ENCODE measurements at regions not wholly inside any gene's neighbourhood (a gene's known extent, or its start where the extent isn't known, plus 50 kb on each side); places are given as distances from the start of the nearest gene placed in this dataset.

DNA sequence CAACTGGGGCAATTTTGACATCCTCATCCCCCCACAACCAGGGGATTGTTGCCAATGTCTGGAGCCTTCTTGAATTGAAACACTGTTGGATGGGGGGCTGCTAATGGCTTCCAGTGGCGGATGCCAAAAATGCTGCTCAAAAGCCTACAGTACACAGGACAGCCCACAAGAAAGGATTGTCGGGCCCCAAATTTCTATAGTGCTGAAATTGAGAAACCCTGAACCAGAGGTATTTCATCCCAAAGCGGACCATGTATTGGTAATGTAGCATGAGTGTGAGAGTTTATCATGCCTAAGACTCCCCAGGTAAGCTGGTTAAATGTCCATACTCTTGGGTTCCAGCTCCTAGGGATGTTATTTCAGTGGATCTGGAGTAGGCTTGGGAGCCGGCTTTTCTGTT, 544.0 kb downstream of the BCL11B start:
- no peaks in the 10 kb centered on the region for H3K9me3 ChIP-seq (ENCODE audit: control insufficient read depth, insufficient read depth, low read depth, low read length)
- no peak overlapping the region for H3K4me3 ChIP-seq (ENCODE audit: low read depth, low read length)
- ChIA-PET POLR2A (no interaction called here), CTCF (interaction anchor here (0.5 kb wide), 1 partner anchor 25 kb away, joined by 3 read pairs; no protein-coding TSS in a partner anchor)
- no peak overlapping the region for H3K27ac ChIP-seq (ENCODE audit: extremely low read depth, low read depth, low read length)
- no peaks in the 10 kb centered on the region for H3K4me1 ChIP-seq (ENCODE audit: control insufficient read depth, insufficient read depth, low read length)
- TF ChIP-seq, protein P1, sequence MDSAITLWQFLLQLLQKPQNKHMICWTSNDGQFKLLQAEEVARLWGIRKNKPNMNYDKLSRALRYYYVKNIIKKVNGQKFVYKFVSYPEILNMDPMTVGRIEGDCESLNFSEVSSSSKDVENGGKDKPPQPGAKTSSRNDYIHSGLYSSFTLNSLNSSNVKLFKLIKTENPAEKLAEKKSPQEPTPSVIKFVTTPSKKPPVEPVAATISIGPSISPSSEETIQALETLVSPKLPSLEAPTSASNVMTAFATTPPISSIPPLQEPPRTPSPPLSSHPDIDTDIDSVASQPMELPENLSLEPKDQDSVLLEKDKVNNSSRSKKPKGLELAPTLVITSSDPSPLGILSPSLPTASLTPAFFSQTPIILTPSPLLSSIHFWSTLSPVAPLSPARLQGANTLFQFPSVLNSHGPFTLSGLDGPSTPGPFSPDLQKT (IDR thresholded peaks at IDR 0.05; ENCODE audit: borderline replicate concordance, low read depth, low read length) = no peak
- TF ChIP-seq ZNF677 (tag by site-specific recombination; IDR thresholded peaks at IDR 0.05) (no peak), ZNF664 (tag by site-specific recombination; IDR thresholded peaks at IDR 0.05) (no peak), PATZ1 (tag by site-specific recombination; IDR thresholded peaks at IDR 0.05) (no peak), IKZF3 (tag by site-specific recombination; IDR thresholded peaks at IDR 0.05) (no peak)
- TF ChIP-seq, protein P2, sequence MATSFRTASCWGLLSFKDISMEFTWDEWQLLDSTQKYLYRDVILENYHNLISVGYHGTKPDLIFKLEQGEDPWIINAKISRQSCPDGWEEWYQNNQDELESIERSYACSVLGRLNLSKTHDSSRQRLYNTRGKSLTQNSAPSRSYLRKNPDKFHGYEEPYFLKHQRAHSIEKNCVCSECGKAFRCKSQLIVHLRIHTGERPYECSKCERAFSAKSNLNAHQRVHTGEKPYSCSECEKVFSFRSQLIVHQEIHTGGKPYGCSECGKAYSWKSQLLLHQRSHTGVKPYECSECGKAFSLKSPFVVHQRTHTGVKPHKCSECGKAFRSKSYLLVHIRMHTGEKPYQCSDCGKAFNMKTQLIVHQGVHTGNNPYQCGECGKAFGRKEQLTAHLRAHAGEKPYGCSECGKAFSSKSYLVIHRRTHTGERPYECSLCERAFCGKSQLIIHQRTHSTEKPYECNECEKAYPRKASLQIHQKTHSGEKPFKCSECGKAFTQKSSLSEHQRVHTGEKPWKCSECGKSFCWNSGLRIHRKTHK (tag by site-specific recombination; IDR thresholded peaks at IDR 0.05) = no peak
- H3K36me3 ChIP-seq (ENCODE audit: control insufficient read depth in 2 of 2, insufficient read depth in 1 of 2, low read length in 2 of 2) = no peaks in the 10 kb centered on the region

DNA sequence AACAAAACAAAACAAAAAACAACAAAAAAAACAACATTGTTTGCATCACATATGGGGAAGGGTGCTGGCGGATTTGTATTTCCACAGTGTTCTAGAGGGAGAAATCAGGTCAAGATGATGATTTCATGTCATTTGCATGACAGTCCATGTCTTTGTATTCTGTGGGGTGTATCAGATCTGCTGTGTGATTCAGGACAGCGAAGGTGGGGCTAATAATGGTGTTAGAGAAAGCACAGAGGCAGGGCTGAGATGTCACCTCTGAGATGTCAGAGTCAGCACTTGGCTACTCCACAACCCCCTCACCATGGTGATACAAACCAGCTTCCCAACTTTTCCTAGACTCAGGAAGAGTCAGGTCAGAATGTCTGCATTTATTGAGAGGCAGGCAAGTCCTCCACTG, 543.2 kb downstream of the BCL11B start:
- ChIA-PET POLR2A (no interaction called here), CTCF (no interaction called here)
- no peaks in the 10 kb centered on the region for H3K4me1 ChIP-seq (ENCODE audit: control insufficient read depth, insufficient read depth, low read length)
- TF ChIP-seq ZXDB (tag by site-specific recombination; IDR thresholded peaks at IDR 0.05) (no peak), ZSCAN4 (tag by site-specific recombination; IDR thresholded peaks at IDR 0.05) (no peak), ZSCAN30 (tag by site-specific recombination; IDR thresholded peaks at IDR 0.05) (no peak), ZNF221 (tag by site-specific recombination; IDR thresholded peaks at IDR 0.05; ENCODE audit: borderline replicate concordance) (no peak), SETDB1 (IDR thresholded peaks at IDR 0.05; ENCODE audit: insufficient read length, low read length) (no peak), GLIS1 (tag by site-specific recombination; IDR thresholded peaks at IDR 0.05) (no peak), ZNF169 (tag by site-specific recombination; IDR thresholded peaks at IDR 0.05) (no peak)
- TF ChIP-seq, protein P3, sequence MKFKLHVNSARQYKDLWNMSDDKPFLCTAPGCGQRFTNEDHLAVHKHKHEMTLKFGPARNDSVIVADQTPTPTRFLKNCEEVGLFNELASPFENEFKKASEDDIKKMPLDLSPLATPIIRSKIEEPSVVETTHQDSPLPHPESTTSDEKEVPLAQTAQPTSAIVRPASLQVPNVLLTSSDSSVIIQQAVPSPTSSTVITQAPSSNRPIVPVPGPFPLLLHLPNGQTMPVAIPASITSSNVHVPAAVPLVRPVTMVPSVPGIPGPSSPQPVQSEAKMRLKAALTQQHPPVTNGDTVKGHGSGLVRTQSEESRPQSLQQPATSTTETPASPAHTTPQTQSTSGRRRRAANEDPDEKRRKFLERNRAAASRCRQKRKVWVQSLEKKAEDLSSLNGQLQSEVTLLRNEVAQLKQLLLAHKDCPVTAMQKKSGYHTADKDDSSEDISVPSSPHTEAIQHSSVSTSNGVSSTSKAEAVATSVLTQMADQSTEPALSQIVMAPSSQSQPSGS (tag by site-specific recombination; IDR thresholded peaks at IDR 0.05; ENCODE audit: low read depth) = no peak
- TF ChIP-seq, protein P4, sequence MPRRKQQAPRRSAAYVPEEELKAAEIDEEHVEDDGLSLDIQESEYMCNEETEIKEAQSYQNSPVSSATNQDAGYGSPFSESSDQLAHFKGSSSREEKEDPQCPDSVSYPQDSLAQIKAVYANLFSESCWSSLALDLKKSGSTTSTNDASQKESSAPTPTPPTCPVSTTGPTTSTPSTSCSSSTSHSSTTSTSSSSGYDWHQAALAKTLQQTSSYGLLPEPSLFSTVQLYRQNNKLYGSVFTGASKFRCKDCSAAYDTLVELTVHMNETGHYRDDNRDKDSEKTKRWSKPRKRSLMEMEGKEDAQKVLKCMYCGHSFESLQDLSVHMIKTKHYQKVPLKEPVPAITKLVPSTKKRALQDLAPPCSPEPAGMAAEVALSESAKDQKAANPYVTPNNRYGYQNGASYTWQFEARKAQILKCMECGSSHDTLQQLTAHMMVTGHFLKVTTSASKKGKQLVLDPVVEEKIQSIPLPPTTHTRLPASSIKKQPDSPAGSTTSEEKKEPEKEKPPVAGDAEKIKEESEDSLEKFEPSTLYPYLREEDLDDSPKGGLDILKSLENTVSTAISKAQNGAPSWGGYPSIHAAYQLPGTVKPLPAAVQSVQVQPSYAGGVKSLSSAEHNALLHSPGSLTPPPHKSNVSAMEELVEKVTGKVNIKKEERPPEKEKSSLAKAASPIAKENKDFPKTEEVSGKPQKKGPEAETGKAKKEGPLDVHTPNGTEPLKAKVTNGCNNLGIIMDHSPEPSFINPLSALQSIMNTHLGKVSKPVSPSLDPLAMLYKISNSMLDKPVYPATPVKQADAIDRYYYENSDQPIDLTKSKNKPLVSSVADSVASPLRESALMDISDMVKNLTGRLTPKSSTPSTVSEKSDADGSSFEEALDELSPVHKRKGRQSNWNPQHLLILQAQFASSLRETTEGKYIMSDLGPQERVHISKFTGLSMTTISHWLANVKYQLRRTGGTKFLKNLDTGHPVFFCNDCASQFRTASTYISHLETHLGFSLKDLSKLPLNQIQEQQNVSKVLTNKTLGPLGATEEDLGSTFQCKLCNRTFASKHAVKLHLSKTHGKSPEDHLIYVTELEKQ (tag by site-specific recombination; IDR thresholded peaks at IDR 0.05; ENCODE audit: borderline replicate concordance) = no peak
- TF ChIP-seq, protein P5, sequence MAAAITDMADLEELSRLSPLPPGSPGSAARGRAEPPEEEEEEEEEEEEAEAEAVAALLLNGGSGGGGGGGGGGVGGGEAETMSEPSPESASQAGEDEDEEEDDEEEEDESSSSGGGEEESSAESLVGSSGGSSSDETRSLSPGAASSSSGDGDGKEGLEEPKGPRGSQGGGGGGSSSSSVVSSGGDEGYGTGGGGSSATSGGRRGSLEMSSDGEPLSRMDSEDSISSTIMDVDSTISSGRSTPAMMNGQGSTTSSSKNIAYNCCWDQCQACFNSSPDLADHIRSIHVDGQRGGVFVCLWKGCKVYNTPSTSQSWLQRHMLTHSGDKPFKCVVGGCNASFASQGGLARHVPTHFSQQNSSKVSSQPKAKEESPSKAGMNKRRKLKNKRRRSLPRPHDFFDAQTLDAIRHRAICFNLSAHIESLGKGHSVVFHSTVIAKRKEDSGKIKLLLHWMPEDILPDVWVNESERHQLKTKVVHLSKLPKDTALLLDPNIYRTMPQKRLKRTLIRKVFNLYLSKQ (tag by site-specific recombination; IDR thresholded peaks at IDR 0.05; ENCODE audit: borderline replicate concordance) = no peak
- TF ChIP-seq, protein P6, sequence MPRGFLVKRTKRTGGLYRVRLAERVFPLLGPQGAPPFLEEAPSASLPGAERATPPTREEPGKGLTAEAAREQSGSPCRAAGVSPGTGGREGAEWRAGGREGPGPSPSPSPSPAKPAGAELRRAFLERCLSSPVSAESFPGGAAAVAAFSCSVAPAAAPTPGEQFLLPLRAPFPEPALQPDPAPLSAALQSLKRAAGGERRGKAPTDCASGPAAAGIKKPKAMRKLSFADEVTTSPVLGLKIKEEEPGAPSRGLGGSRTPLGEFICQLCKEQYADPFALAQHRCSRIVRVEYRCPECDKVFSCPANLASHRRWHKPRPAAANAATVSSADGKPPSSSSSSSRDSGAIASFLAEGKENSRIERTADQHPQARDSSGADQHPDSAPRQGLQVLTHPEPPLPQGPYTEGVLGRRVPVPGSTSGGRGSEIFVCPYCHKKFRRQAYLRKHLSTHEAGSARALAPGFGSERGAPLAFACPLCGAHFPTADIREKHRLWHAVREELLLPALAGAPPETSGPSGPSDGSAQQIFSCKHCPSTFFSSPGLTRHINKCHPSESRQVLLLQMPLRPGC (tag by site-specific recombination; IDR thresholded peaks at IDR 0.05) = no peak
- TF ChIP-seq, protein P7, sequence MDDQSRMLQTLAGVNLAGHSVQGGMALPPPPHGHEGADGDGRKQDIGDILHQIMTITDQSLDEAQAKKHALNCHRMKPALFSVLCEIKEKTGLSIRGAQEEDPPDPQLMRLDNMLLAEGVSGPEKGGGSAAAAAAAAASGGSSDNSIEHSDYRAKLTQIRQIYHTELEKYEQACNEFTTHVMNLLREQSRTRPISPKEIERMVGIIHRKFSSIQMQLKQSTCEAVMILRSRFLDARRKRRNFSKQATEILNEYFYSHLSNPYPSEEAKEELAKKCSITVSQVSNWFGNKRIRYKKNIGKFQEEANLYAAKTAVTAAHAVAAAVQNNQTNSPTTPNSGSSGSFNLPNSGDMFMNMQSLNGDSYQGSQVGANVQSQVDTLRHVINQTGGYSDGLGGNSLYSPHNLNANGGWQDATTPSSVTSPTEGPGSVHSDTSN (CRISPR knock-in tag; IDR thresholded peaks at IDR 0.05) = no peak
- no peak overlapping the region for H3K4me3 ChIP-seq (ENCODE audit: low read depth, low read length)
- H3K27ac ChIP-seq (ENCODE audit: extremely low read depth, low read depth, low read length) = no peak overlapping the region
- no peaks in the 10 kb centered on the region for H3K9me3 ChIP-seq (ENCODE audit: control insufficient read depth, insufficient read depth, low read depth, low read length)
- no peaks in the 10 kb centered on the region for H3K36me3 ChIP-seq (ENCODE audit: control insufficient read depth in 2 of 2, insufficient read depth in 1 of 2, low read length in 2 of 2)
